ENCODE measurements at regions not wholly inside any gene's neighbourhood (a gene's known extent, or its start where the extent isn't known, plus 50 kb on each side); places are given as distances from the start of the nearest gene placed in this dataset.

- no peaks in the 10 kb centered on the region for H3K27me3 ChIP-seq
- H3K9me3 ChIP-seq: no peaks in the 10 kb centered on the region
- H3K36me3 ChIP-seq: no peaks in the 10 kb centered on the region
- H3K27ac ChIP-seq: no peak overlapping the region
- DNase-seq (ENCODE audit: low spot score in 2 of 2): no peak
- TF ChIP-seq POLR2A (IDR thresholded peaks at IDR 0.05): no peak
- TF ChIP-seq, protein P1, sequence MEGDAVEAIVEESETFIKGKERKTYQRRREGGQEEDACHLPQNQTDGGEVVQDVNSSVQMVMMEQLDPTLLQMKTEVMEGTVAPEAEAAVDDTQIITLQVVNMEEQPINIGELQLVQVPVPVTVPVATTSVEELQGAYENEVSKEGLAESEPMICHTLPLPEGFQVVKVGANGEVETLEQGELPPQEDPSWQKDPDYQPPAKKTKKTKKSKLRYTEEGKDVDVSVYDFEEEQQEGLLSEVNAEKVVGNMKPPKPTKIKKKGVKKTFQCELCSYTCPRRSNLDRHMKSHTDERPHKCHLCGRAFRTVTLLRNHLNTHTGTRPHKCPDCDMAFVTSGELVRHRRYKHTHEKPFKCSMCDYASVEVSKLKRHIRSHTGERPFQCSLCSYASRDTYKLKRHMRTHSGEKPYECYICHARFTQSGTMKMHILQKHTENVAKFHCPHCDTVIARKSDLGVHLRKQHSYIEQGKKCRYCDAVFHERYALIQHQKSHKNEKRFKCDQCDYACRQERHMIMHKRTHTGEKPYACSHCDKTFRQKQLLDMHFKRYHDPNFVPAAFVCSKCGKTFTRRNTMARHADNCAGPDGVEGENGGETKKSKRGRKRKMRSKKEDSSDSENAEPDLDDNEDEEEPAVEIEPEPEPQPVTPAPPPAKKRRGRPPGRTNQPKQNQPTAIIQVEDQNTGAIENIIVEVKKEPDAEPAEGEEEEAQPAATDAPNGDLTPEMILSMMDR (IDR thresholded peaks at IDR 0.05): no peak
- no peak for TF ChIP-seq EP300 (IDR thresholded peaks at IDR 0.05)
- TF ChIP-seq POLR2AphosphoS5 (IDR thresholded peaks at IDR 0.05): no peak
- H3K4me1 ChIP-seq: no peaks in the 10 kb centered on the region
- WGBS: 75% methylated on average over 1 of the region's 1 CpG
- H3K4me3 ChIP-seq: no peak overlapping the region
Observed at GRCh38 chr9:11973511-11973910, 719.7 kb upstream of the TYRP1 start.

- H3K9me3 ChIP-seq: no peaks in the 10 kb centered on the region
- 88% methylated on average over 1 of the region's 1 CpG for WGBS
- no peaks in the 10 kb centered on the region for H3K27me3 ChIP-seq
- H3K36me3 ChIP-seq: no peaks in the 10 kb centered on the region
- no peak overlapping the region for H3K4me3 ChIP-seq
- H3K4me1 ChIP-seq: no peaks in the 10 kb centered on the region
- no peak for DNase-seq (ENCODE audit: low spot score in 2 of 2)
- TF ChIP-seq POLR2A (IDR thresholded peaks at IDR 0.05): no peak
- TF ChIP-seq POLR2AphosphoS5 (IDR thresholded peaks at IDR 0.05): no peak
- TF ChIP-seq, protein P1 (IDR thresholded peaks at IDR 0.05): no peak
- no peak for TF ChIP-seq EP300 (IDR thresholded peaks at IDR 0.05)
- no peak overlapping the region for H3K27ac ChIP-seq
Observed at GRCh38 chr9:11992866-11993265, 700.3 kb upstream of the TYRP1 start.

DNA sequence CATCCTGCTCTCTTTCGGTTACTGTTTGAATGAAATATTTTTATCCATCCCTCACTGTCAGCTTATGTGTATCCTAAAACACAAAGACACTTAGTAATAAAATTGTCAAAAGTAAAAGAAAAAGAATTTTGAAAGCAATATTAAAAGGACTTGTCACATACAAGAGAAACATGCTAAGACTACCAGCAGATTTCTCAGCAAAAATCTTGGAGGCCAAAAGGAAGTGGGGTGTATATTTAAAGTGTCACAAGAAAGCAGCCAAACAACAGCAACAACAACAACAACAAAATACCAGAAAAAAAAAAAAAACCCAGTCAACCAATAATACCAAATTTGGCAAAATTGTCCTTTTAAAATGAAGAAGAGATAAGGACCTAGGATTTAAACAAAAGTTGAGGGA lies 678.7 kb upstream of the TYRP1 start:
- no peak overlapping the region for H3K27ac ChIP-seq
- TF ChIP-seq POLR2A (IDR thresholded peaks at IDR 0.05) (no peak), POLR2AphosphoS5 (IDR thresholded peaks at IDR 0.05) (no peak), EP300 (IDR thresholded peaks at IDR 0.05) (no peak)
- TF ChIP-seq, protein P1 (IDR thresholded peaks at IDR 0.05): no peak
- H3K36me3 ChIP-seq: no peaks in the 10 kb centered on the region
- peaks cover 25% of the 10 kb centered on the region for H3K9me3 ChIP-seq
- DNase-seq (ENCODE audit: low spot score in 2 of 2): no peak
- H3K27me3 ChIP-seq: no peaks in the 10 kb centered on the region
- WGBS: 98% methylated on average over 1 of the region's 1 CpG
- H3K4me3 ChIP-seq: no peak overlapping the region
- no peaks in the 10 kb centered on the region for H3K4me1 ChIP-seq

DNA sequence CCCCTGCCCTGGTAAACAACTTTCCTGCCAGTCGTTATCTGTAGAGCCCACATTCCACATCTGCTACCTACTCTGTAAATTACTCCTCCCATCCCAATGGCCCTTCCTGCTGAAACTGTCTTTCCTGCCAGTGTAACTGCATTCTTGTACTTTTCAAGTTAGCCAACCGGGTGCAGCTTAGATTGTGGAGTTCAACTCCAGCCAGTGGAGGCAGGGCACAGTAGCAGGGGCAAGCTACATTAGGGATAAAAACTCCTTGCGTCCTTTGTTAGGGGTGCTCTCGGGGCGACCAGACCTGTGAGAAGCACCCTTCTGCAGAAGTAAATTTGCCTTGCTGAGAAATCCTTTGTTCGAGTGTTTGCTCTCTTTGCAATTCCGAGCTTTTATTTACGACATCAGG lies 639.0 kb upstream of the TYRP1 start:
- no peak for TF ChIP-seq POLR2AphosphoS5 (IDR thresholded peaks at IDR 0.05)
- TF ChIP-seq, protein P1 (IDR thresholded peaks at IDR 0.05): no peak
- TF ChIP-seq EP300 (IDR thresholded peaks at IDR 0.05): no peak
- no peak for TF ChIP-seq POLR2A (IDR thresholded peaks at IDR 0.05)
- WGBS: 91% methylated on average over 8 of the region's 8 CpGs

DNA sequence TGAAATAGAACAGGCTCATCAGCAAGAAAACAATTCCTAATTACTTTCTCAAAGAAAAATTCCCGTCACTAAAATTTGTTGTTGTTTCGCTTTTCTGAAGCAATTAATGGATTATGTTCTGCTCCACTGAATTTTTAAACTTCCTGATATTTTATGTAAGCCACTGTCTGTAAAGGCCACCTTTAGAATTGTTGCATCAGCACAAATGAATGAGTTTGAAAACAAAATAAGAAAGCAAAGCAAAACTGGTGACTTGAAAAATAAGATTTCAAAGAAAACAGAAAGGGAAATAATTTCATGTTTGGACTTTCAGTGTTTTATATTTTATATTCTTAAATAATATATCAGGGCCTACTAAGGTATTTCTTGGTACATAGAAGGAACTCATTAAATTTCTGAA lies 636.3 kb upstream of the TYRP1 start:
- Histone ChIP-seq H3K4me1 (no peaks in the 10 kb centered on the region), H3K27ac (no peak overlapping the region), H3K27me3 (no peaks in the 10 kb centered on the region), H3K4me3 (no peak overlapping the region), H3K9me3 (peaks cover 4% of the 10 kb centered on the region), H3K36me3 (no peaks in the 10 kb centered on the region)
- TF ChIP-seq EP300 (IDR thresholded peaks at IDR 0.05): no peak
- TF ChIP-seq POLR2A (IDR thresholded peaks at IDR 0.05): no peak
- TF ChIP-seq, protein P1 (IDR thresholded peaks at IDR 0.05): no peak
- no peak for TF ChIP-seq POLR2AphosphoS5 (IDR thresholded peaks at IDR 0.05)
- 89% methylated on average over 2 of the region's 2 CpGs for WGBS
- no peak for DNase-seq (ENCODE audit: low spot score in 2 of 2)

More for the DNA sequence above, 639.0 kb upstream of the TYRP1 start:
- Histone ChIP-seq H3K27me3 (no peaks in the 10 kb centered on the region), H3K36me3 (no peaks in the 10 kb centered on the region), H3K4me3 (no peak overlapping the region), H3K27ac (no peak overlapping the region), H3K9me3 (peaks cover 4% of the 10 kb centered on the region), H3K4me1 (no peaks in the 10 kb centered on the region)
- DNase-seq (ENCODE audit: low spot score in 2 of 2): no peak

Data from suprapubic skin (tissue), 4 donors.